SK-N-SH (cell line): ENCODE measurements at regions not wholly inside any gene's neighbourhood (a gene's known extent, or its start where the extent isn't known, plus 50 kb on each side); places are given as distances from the start of the nearest gene placed in this dataset.

Experiments
- CTCF ChIA-PET: fragments of 300-600, 350-600 bp; formaldehyde crosslinking; extraction: SDS; loops from one replicate; lab custom pipeline; 2021; lab: Yijun Ruan, JAX
- POLR2A ChIA-PET: fragments of 350-600 bp; sonication (Branson Sonifier 250); formaldehyde crosslinking; extraction: SDS; loops from one replicate; lab custom pipeline; 2020; ENCODE audit warnings: antibody characterized with exemption, inconsistent platforms; lab: Yijun Ruan, JAX
- DNase-seq: peaks from one replicate; pipeline ENCODE4 v3.0.0; 2012
- H2AFZ ChIP-seq: fragments of 200-600 bp; sonication (generic); 2 replicates; pipeline ENCODE4 v1.8.1; 2016; ENCODE audit warnings: antibody characterized with exemption, mild to moderate bottlenecking, low read depth
- H3F3A ChIP-seq: fragments of 200-600 bp; sonication (generic); replicated peaks from 2 replicates; pipeline ENCODE3; 2016; ENCODE audit warnings: antibody characterized with exemption, mild to moderate bottlenecking; ENCODE audit not compliant: insufficient read depth
- H3K27ac ChIP-seq, 2 experiments: fragments of 200-500 bp in 1 of 2; fragments of 200-600 bp in 1 of 2; sonication (Bioruptor generic) in 1 of 2; sonication (generic), shearing (Covaris generic) in 1 of 2; 2 replicates each; pipeline versions ENCODE4 v1.5.1 to v1.6.1; 2014 to 2016; ENCODE audit warnings: low read depth in 2 of 2, inconsistent platforms in 1 of 2, low read length in 1 of 2, mild to moderate bottlenecking in 1 of 2, mixed read lengths in 1 of 2
- H3K27me3 ChIP-seq: fragments of 200-600 bp; sonication (generic), shearing (Covaris generic); 2 replicates; pipeline ENCODE4 v1.6.1; 2016; ENCODE audit warnings: mixed run types; ENCODE audit not compliant: insufficient read depth
- H3K36me3 ChIP-seq, 2 experiments: fragments of 200-500 bp in 1 of 2; fragments of 200-600 bp in 1 of 2; sonication (Bioruptor generic) in 1 of 2; sonication (generic) in 1 of 2; replicated peaks in 1 of 2; 2 replicates each; pipeline versions ENCODE3 to v1.5.1; 2014 to 2016; ENCODE audit warnings: low read length in 1 of 2, mild to moderate bottlenecking in 1 of 2; ENCODE audit not compliant: insufficient read depth in 2 of 2, control insufficient read depth in 1 of 2
- H3K4me1 ChIP-seq, 2 experiments: fragments of 200-500 bp in 1 of 2; fragments of 200-600 bp in 1 of 2; sonication (Bioruptor generic) in 1 of 2; sonication (generic), shearing (Covaris generic) in 1 of 2; 2 replicates each; pipeline versions ENCODE4 v1.5.1 to v1.6.1; 2014 to 2016; ENCODE audit warnings: low read depth in 1 of 2, low read length in 1 of 2, mixed run types in 1 of 2; ENCODE audit not compliant: insufficient read depth in 2 of 2, control insufficient read depth in 1 of 2
- H3K4me2 ChIP-seq: fragments of 200-600 bp; sonication (generic), shearing (Covaris generic); 2 replicates; pipeline ENCODE4 v1.6.1; 2017; ENCODE audit warnings: mixed run types
- H3K4me3 ChIP-seq, 2 experiments: fragments of 200-500 bp in 1 of 2; fragments of 200-600 bp in 1 of 2; sonication (Bioruptor generic) in 1 of 2; sonication (generic), shearing (Covaris generic) in 1 of 2; 2 replicates each; pipeline versions ENCODE4 v1.5.1 to v1.8.1; 2014 to 2016; ENCODE audit warnings: low read depth in 2 of 2, inconsistent platforms in 1 of 2, low read length in 1 of 2, mild to moderate bottlenecking in 1 of 2, mixed read lengths in 1 of 2, moderate library complexity in 1 of 2
- H3K79me2 ChIP-seq: fragments of 200-600 bp; sonication (generic); 2 replicates; pipeline ENCODE4 v1.8.1; 2017; ENCODE audit warnings: mild to moderate bottlenecking; ENCODE audit not compliant: insufficient read depth
- H3K9ac ChIP-seq: fragments of 200-600 bp; sonication (generic); 2 replicates; pipeline ENCODE4 v1.6.1; 2017; ENCODE audit warnings: mixed run types
- H3K9me2 ChIP-seq: fragments of 200-600 bp; sonication (generic); 2 replicates; pipeline ENCODE4 v1.6.1; 2017; ENCODE audit warnings: mixed run types
- H3K9me3 ChIP-seq: fragments of 200-600 bp; sonication (generic); 2 replicates; pipeline ENCODE4 v1.6.1; 2017; ENCODE audit warnings: mixed run types, mild to moderate bottlenecking, moderate library complexity
- H4K20me1 ChIP-seq: fragments of 200-600 bp; sonication (generic); 2 replicates; pipeline ENCODE4 v1.6.1; 2017; ENCODE audit warnings: mild to moderate bottlenecking, mixed run types; ENCODE audit not compliant: insufficient read depth
- ELF1 ChIP-seq: IDR thresholded peaks from 2 replicates; pipeline ENCODE4 v1.4.0; 2012
- EP300 ChIP-seq, 2 experiments: IDR thresholded peaks; 2 replicates each; pipeline versions ENCODE4 v1.4.0 to v1.6.1; 2012; ENCODE audit warnings: borderline replicate concordance in 1 of 2, low read depth in 1 of 2, low read length in 1 of 2
- EZH2phosphoT487 ChIP-seq: fragments of 200-600 bp; sonication (generic); IDR thresholded peaks from 2 replicates; pipeline ENCODE4 v1.6.1; 2017; ENCODE audit warnings: low read depth, mixed run types, mild to moderate bottlenecking, antibody characterized with exemption, moderate library complexity, borderline replicate concordance
- FOSL2 ChIP-seq: IDR thresholded peaks from 2 replicates; pipeline ENCODE4 v1.4.0; 2012; ENCODE audit warnings: low read depth, mild to moderate bottlenecking, moderate library complexity, borderline replicate concordance
- FOXM1 ChIP-seq: IDR thresholded peaks from 2 replicates; pipeline ENCODE4 v1.4.0; 2012; ENCODE audit warnings: low read depth, mild to moderate bottlenecking
- GABPA ChIP-seq: IDR thresholded peaks from 2 replicates; pipeline ENCODE4 v1.4.0; 2012; ENCODE audit warnings: low read depth, mild to moderate bottlenecking
- MEF2A ChIP-seq: IDR thresholded peaks from 2 replicates; pipeline ENCODE4 v1.4.0; 2012; ENCODE audit warnings: low read depth, borderline replicate concordance
- MXI1 ChIP-seq: IDR thresholded peaks from 2 replicates; pipeline ENCODE4 v1.6.1; 2012; ENCODE audit warnings: mild to moderate bottlenecking, low read depth, low read length, improper control_type of control experiment
- RFX5 ChIP-seq: IDR thresholded peaks from 2 replicates; pipeline ENCODE4 v1.6.1; 2012; ENCODE audit warnings: mild to moderate bottlenecking, improper control_type of control experiment, low read length
- SIN3A ChIP-seq: IDR thresholded peaks from 2 replicates; pipeline ENCODE4 v1.6.1; 2012; ENCODE audit warnings: low read depth, mild to moderate bottlenecking, low read length, moderate library complexity, borderline replicate concordance
- SMC3 ChIP-seq: IDR thresholded peaks from 2 replicates; pipeline ENCODE4 v1.6.1; 2012; ENCODE audit warnings: low read depth, low read length, improper control_type of control experiment
- WGBS: methylation state at CpG from one replicate; pipeline ENCODE4 v1.1.6; 2017; ENCODE audit warnings: low lambda C conversion rate; 5-methylcytosine and 5-hydroxymethylcytosine counted together
- TF ChIP-seq, protein P1 (sequence below): IDR thresholded peaks from 2 replicates; pipeline ENCODE4 v1.6.1; 2012; ENCODE audit warnings: mild to moderate bottlenecking, low read depth, low read length, moderate library complexity
- TF ChIP-seq, protein P2 (sequence below): fragments of 150-350 bp; IDR thresholded peaks from 2 replicates; pipeline ENCODE4 v1.6.1; 2017; ENCODE audit warnings: antibody characterized with exemption, low read length, low read depth, borderline replicate concordance
- TF ChIP-seq, protein P3 (sequence below): IDR thresholded peaks from 2 replicates; pipeline ENCODE4 v1.4.0; 2012; ENCODE audit warnings: low read depth, borderline replicate concordance
- TF ChIP-seq, protein P4 (sequence below): IDR thresholded peaks from 2 replicates; pipeline ENCODE4; 2012

DNA sequence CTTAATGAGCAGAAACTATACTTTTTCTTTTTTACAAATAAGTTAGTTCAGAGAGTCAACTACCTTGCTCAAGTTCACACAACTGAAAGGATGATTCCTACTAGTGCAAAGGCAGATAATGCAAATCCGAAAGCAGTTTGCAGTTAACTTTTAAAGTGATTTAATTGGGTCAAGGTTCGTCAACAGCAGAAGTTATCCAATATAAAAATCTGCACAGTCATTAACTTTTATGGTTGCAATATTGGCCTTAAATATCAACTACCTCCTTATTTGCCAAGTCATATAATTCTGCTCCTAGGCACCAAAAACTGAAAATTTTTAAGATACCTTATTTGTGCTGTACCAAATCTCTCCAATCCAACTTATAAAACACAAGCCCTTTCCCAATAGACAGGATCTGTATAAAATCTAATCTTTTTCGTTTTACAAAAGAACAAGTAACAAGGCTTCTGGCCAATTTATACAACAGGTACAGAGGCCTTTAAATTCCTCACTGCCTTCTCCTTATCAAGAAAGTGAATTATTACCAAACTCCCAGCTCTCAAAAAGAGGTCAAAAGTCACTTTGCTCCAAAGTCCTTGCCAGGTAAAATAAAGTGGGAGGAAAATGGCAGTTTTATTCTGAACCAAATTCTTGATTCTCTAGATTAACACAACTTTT is 416.6 kb upstream of the NECTIN3 start:
- Histone ChIP-seq H3K9me3 (no peaks in the 10 kb centered on the region), H3K4me2 (no peak overlapping the region), H3K4me3 (no peak overlapping the region), H3K9me2 (no peaks in the 10 kb centered on the region), H4K20me1 (no peaks in the 10 kb centered on the region), H3K79me2 (no peaks in the 10 kb centered on the region), H3F3A (no peaks in the 10 kb centered on the region), H3K27me3 (no peaks in the 10 kb centered on the region), H3K36me3 (no peaks in the 10 kb centered on the region), H2AFZ (no peak overlapping the region), H3K27ac (no peak overlapping the region), H3K4me1 (no peaks in the 10 kb centered on the region), H3K9ac (no peak overlapping the region)
- ChIA-PET POLR2A (no interaction called here), CTCF (no interaction called here)
- TF ChIP-seq, protein P1, sequence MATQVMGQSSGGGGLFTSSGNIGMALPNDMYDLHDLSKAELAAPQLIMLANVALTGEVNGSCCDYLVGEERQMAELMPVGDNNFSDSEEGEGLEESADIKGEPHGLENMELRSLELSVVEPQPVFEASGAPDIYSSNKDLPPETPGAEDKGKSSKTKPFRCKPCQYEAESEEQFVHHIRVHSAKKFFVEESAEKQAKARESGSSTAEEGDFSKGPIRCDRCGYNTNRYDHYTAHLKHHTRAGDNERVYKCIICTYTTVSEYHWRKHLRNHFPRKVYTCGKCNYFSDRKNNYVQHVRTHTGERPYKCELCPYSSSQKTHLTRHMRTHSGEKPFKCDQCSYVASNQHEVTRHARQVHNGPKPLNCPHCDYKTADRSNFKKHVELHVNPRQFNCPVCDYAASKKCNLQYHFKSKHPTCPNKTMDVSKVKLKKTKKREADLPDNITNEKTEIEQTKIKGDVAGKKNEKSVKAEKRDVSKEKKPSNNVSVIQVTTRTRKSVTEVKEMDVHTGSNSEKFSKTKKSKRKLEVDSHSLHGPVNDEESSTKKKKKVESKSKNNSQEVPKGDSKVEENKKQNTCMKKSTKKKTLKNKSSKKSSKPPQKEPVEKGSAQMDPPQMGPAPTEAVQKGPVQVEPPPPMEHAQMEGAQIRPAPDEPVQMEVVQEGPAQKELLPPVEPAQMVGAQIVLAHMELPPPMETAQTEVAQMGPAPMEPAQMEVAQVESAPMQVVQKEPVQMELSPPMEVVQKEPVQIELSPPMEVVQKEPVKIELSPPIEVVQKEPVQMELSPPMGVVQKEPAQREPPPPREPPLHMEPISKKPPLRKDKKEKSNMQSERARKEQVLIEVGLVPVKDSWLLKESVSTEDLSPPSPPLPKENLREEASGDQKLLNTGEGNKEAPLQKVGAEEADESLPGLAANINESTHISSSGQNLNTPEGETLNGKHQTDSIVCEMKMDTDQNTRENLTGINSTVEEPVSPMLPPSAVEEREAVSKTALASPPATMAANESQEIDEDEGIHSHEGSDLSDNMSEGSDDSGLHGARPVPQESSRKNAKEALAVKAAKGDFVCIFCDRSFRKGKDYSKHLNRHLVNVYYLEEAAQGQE: no peak
- TF ChIP-seq EP300 (IDR thresholded peaks at IDR 0.05; ENCODE audit: borderline replicate concordance in 1 of 2, low read depth in 1 of 2, low read length in 1 of 2) (no peak), SIN3A (no peak), RFX5 (no peak), MXI1 (no peak), ELF1 (no peak), FOSL2 (no peak), SMC3 (no peak), MEF2A (no peak), GABPA (no peak), EZH2phosphoT487 (no peak), FOXM1 (no peak)
- TF ChIP-seq, protein P2, sequence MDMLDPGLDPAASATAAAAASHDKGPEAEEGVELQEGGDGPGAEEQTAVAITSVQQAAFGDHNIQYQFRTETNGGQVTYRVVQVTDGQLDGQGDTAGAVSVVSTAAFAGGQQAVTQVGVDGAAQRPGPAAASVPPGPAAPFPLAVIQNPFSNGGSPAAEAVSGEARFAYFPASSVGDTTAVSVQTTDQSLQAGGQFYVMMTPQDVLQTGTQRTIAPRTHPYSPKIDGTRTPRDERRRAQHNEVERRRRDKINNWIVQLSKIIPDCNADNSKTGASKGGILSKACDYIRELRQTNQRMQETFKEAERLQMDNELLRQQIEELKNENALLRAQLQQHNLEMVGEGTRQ: no peak
- TF ChIP-seq, protein P3, sequence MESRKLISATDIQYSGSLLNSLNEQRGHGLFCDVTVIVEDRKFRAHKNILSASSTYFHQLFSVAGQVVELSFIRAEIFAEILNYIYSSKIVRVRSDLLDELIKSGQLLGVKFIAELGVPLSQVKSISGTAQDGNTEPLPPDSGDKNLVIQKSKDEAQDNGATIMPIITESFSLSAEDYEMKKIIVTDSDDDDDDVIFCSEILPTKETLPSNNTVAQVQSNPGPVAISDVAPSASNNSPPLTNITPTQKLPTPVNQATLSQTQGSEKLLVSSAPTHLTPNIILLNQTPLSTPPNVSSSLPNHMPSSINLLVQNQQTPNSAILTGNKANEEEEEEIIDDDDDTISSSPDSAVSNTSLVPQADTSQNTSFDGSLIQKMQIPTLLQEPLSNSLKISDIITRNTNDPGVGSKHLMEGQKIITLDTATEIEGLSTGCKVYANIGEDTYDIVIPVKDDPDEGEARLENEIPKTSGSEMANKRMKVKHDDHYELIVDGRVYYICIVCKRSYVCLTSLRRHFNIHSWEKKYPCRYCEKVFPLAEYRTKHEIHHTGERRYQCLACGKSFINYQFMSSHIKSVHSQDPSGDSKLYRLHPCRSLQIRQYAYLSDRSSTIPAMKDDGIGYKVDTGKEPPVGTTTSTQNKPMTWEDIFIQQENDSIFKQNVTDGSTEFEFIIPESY: no peak
- TF ChIP-seq, protein P4, sequence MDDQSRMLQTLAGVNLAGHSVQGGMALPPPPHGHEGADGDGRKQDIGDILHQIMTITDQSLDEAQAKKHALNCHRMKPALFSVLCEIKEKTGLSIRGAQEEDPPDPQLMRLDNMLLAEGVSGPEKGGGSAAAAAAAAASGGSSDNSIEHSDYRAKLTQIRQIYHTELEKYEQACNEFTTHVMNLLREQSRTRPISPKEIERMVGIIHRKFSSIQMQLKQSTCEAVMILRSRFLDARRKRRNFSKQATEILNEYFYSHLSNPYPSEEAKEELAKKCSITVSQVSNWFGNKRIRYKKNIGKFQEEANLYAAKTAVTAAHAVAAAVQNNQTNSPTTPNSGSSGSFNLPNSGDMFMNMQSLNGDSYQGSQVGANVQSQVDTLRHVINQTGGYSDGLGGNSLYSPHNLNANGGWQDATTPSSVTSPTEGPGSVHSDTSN: no peak
- 82% methylated on average over 3 of the region's 3 CpGs for WGBS
- DNase-seq: no peak
